Ammon's horn (tissue), 1 donor: ENCODE measurements at regions not wholly inside any gene's neighbourhood (a gene's known extent, or its start where the extent isn't known, plus 50 kb on each side); places are given as distances from the start of the nearest gene placed in this dataset.
"Not testable (repeated sequence)": the region's sequence is repeated elsewhere in the genome, so short reads cannot be mapped to it uniquely, and the experiment has no call there.

ENCODE experiments used
- DNase-seq: peaks from one replicate; pipeline ENCODE4 v3.0.0-alpha.2; 2016; ENCODE audit warnings: low spot score

GRCh38 chr13:33411312-33411711 lies 125.8 kb upstream of the STARD13 start:
- no peak for DNase-seq

GRCh38 chr13:33415822-33416221 lies 130.3 kb upstream of the STARD13 start:
- no peak for DNase-seq

GRCh38 chr13:33418224-33418953 lies 132.8 kb upstream of the STARD13 start:
- DNase-seq = not testable (repeated sequence)

GRCh38 chr13:33420117-33420516 lies 134.6 kb upstream of the STARD13 start:
- DNase-seq = not testable (repeated sequence)

DNA sequence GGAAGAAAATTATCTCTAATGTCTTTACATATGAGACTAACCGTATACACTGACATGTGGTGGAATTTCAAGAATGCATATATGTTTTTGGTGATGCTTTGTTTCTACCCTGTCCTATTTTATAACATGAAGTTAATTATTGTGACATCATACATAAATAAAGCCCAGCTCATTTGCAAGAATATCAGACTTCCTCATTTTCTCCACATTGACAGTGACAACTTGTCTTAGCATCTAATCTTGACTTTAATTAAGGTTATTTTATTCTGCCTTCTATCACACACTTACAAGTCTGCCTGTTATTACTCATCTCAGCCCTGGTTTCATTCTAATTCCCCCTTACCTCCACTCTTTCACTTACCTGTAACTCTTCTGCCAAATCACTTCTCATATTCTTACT lies 140.6 kb upstream of the STARD13 start:
- DNase-seq = no peak

GRCh38 chr13:33433316-33433715 lies 147.8 kb upstream of the STARD13 start:
- DNase-seq = no peak

DNA sequence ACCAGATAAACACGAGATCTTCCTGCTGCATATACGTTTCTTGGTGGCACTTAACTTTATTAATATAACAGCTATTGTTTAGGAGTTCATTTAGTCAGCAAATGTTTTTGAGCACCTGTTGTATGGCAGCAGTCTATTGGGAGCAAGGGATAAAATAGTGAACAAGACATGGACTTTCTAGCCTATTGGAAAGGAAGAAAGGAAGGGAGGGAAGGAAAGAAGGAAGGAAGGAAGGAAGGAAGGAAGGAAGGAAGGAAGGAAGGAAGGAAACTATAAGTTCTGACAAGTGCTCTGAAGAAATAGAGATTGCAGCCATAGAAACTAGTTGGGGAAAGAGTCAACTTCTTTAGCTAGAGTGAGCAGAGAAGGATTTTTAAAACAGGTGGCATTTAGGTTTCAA lies 149.1 kb upstream of the STARD13 start:
- no peak for DNase-seq

DNA sequence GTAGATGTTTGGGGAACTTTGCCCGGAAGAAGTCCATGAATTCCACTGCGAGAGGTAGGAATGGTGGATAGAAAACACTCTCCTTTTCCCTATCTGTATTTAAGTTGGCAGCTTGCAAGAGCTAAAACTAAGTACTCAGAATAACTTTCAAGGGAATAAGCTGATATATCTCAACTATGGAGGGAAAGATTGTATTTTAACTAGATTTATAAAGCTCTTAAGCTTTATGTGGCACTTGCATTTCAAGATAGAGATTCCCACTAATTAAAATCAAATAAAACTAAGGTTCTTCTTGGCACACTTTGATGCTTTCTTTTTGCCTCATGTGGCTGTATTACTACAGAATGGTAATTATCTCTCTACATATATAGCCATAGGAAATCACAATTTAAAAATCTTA lies 149.7 kb upstream of the STARD13 start:
- no peak for DNase-seq

DNA sequence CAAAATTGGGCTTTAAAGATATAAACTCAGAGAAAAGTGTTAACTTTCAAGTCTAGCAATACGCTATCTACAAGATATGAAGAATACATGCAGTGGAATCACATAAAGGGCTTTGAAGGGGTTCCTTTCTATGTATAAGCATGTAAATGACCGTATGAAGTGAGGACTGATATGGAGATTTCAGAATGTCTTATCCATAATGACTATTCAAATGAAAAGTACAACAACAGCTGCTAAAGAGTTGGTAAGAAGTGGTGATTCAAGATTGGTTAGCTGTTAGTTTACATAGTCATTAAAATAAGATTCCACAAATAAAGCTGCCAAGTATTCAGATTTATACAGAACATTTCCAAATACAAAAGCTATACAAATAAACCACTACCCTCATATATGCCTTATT lies 153.4 kb upstream of the STARD13 start:
- no peak for DNase-seq

DNA sequence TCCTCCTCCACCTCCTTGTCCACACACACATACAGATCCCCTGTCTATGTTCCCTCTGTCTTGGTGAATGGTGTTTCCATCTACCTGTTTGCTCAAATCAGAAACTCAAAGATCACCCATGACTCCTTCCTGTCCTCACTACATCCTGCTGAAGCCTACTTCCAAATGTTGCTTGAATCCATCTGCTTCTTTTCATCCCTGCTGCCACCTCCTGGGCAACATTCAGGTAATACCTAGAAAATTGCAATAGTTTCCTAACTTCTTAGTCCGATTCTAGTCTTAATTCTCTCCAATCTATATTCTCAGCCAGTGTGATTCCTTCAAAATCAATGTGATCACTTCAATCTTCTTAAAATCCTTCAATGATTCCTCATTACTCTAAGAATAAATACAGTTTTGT lies 155.5 kb upstream of the STARD13 start:
- no peak for DNase-seq

DNA sequence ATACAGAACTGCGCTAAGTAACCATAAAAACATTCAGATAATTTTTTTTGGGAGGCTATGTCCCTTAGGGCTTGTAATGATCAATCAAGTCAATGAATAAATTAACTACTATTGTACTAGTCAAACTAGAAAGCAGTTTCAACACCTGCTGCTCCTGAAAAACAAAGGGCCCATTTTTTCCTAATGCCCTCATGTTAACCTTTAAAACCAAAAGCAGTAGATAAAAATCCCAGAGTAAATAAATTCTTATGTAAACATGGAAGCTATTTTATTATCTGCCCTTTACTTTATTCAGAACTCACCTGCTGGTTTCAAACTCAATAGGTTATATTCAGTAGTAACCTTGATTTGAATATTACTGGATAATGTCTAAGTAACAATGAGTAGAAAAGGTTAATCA lies 159.5 kb upstream of the STARD13 start:
- no peak for DNase-seq

GRCh38 chr13:33445476-33445875 lies 159.9 kb upstream of the STARD13 start:
- no peak for DNase-seq

- no peak for DNase-seq
These were observed 161.5 kb upstream of the STARD13 start for GRCh38 chr13:33446821-33447725.

DNA sequence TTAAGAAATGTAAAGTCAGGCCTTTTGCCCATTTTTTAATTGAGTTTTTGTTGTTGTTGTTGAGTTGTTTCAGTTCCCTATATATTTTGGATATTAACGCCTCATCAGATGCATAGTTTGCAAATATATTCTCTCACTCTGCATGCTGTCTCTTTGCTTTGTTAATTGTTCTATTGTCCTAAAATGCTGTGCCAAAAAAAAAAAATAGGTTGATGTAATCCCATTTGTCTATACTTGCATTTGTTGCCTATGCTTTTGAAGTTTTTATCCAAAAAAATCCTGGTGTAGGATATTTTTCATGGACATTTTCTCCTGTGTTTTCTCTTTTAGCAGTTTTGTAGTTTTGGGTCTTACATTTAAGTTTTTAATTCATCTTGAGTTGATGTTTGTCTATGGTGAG lies 163.3 kb upstream of the STARD13 start:
- no peak for DNase-seq

DNA sequence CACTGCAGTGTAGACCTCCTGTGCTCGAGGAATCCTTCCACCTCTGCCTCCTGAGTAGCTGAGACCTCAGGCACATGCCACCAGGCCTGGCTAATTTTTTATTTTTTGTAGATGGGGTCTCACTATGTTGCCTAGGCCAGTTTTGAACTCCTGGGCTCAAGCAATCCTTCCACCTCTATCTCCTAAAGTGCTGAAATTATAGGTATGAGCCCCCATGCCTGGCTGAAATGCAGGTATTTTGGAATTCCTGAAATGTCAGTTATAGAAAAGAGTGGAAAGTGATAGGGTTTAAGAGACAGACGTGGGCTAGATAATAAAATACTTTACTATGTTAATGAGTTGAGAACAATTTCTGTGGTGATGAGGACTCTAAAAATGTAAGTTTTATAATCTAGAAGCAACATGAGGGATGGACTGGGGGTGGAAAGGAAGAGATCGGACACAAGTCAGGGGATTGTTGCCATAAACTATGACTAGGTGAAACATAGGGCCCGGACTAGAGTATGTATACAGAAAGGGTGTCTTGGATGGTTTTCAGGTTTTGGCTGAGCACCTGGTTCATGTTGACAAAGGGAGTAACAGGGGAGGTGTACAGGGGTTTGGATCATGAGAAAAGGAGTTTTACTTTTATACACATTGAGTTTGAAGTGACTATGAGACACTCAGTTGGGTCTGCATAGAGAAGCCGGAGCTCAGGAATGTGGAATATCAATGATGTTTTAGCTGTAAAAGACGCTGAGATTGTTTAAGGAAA lies 165.6 kb upstream of the STARD13 start:
- no peak for DNase-seq

GRCh38 chr13:33452873-33453517 lies 167.4 kb upstream of the STARD13 start:
- peak; percentile 24 for DNase-seq

- no peak for DNase-seq
These were observed 168.4 kb upstream of the STARD13 start for GRCh38 chr13:33453936-33454335.

- no peak for DNase-seq
These were observed 169.5 kb upstream of the STARD13 start for GRCh38 chr13:33454844-33455705.

DNA sequence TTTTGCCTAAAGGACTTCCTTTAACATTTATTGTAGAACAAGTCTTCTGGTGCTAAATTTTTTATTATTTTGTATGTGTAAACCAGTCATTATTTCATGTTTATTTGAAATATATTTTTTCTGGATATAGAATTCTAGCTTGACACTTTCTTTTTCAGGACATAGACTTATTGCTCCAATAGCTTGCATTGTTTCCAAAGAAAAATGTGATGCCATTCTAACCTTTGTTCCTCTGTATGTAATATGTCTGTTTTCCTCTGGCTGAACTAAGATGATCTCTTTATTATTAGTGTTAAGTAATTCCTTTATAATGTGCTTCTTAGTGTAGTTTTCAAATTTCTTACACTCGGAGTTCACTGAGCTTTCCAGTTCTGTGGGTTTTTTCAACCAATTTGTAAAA lies 174.1 kb upstream of the STARD13 start:
- no peak for DNase-seq

- DNase-seq = no peak
These were observed 176.6 kb upstream of the STARD13 start for GRCh38 chr13:33462109-33462508.

DNA sequence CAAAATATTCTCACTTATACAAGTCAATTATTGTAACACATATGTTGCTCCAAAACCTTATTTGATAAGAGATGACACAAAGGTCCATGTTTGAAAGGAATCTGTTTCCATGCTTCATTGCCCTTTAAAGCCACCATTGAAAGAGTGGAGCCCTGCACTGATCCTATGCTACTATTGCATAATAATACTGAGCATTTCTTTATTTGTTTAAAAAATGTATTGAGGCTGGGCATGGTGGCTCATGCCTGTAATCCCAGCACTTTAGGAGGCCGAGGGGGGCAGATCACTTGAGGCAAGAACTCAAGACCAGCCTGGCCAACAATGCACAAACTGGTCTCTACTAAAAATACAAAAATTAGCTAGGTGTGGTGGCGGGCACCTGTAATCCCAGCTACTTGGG lies 178.8 kb upstream of the STARD13 start:
- DNase-seq = no peak
